ENCODE measurements at regions not wholly inside any gene's neighbourhood (a gene's known extent, or its start where the extent isn't known, plus 50 kb on each side); places are given as distances from the start of the nearest gene placed in this dataset.
"Not testable (repeated sequence)": the region's sequence is repeated elsewhere in the genome, so short reads cannot be mapped to it uniquely, and the experiment has no call there.

DNA sequence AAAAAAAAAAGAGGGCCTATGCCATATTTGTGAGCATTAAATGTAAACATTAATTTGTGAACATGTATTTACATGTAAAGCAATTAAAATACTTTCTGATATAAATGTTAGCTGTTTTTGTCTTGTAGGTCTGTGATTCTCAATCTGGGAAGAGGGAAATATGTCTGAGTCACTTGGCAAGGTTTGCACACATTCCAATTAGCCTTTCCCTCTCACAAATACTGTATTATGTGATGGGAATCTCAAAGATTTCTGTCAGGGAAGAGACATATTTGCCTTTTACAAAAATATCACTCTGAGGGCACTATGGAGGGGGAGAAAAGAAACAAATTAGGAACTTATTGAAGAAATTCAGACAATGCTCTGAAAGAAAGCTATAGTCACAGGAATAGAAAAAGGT is 483.6 kb downstream of the GBE1 start:
- FAIRE-seq, result no peak

DNA sequence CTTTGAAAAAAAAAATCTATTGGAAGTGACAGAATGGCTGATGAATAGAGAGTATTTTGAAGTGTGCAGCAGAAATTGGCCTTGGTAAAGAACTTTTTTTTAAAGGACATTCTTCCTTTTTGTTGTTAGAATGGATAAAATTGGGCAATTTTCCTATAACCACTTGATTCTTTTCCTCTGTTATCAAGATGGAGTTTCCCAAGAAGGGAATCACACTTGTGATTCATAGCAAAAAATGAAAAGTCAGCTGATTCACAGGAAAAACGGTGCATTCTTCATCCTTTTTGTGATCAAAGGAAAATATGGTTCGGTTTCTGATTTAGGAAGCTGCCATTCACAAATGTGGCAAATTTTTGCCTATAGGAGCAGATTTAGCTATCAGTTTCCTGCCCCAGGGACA is 486.8 kb downstream of the GBE1 start:
- FAIRE-seq, result no peak

DNA sequence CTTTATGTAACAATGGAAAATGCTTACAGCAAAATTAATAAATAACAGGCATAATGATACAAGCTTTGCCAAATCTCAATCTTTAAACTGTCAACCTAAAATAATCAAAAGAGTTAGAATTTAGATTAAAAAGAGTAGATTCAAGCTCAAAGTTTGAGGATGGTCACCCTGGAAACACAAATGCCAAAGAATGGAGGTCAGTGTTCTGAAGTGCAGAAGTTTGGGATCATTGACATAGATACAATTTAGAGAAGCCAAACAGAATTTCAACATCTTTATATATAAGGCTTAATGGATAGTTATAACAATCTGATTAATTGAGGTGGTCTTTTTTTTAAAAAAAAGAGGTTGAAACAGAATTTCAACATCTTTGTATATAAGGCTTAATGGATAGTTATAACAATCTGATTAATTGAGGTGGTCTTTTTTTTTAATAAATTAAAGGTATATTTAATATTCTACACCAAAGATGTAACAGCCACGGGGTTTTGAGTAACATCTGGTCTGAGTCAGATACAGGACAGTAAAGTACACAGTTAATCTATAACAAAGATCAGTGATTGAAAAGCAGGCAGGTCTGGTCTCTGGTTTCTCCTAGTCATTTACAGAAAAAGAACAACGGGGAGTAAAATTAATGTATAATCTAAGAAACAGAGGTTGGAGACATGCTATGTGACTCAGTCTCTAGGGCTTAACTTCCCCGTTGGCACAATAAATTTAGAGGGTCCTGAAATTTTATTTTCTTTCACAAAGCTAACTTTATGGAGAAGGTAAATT is 490.7 kb downstream of the GBE1 start:
- FAIRE-seq, result no peak

DNA sequence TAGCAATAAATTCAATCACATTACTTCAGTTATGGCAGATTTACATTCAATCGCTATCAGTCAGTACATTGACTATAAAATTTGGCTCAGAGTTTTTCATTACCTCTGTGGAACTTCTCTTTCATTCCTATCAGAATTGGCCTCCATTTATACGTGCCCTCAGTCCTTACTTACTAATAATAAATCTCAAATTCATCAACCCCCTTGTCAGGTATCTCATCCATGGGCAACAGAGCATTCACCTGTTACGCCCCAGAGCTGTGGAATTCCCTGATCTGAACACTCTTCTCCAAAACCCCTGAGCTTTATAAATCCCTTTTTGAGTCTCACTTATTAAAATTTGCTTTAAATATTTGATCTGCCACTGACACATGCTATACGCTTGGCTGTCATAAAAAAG is 492.9 kb downstream of the GBE1 start:
- no peak for FAIRE-seq

DNA sequence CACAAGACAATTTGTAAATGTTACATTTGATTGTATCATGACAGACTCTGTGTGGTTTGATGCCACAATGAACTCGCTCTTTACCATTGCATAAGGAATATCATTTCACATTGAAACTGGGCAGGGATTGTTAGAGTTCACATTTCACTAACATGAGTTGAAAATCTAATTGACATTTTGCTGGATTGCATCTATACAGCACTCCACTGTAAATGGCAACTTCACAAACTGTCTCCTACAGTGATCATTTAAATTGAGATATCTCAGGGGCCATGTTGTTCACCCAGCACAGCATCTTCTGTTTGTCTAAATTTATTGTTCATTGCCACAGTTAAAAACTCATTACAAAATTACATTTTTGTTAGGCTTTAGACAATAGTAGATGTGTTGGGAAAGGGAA is 499.4 kb downstream of the GBE1 start:
- no peak for FAIRE-seq

DNA sequence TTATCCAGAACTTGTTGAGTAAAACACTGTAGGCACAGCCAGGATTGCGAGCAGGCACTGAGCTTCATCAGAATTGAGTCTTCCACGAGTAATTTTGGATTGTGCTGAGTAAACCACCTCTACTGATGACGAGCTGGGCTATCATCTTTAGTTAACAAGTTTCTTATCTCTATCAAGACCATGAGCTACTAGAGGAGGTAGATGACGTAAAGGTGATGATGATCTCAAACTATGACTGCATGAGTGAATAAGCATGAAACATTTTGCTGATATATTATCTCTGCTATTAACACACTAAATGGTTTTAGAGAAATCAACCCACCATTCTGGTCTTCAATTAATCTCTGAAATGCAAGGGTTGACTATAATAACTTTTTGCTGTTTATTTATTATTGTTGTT is 506.0 kb downstream of the GBE1 start:
- no peak for FAIRE-seq

DNA sequence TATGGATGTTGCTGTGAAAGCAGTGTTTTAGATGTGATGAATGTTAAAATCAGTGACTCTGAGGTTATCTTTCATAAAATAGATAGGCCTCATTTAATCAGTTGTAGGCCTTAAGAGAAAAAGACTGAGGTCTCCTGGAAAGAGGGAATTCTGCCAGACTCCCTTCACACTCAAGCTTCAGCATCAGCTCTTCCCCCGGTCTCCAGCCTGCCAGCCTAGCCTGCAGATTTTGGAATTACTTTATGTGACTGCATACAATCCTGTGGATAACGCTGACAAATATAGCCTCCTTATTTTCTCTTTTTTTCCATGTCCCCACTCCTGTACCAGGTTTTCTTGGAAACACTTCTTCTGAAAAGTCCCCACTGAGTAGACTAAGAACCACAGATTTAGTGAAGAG is 510.3 kb downstream of the GBE1 start:
- FAIRE-seq, result no peak

DNA sequence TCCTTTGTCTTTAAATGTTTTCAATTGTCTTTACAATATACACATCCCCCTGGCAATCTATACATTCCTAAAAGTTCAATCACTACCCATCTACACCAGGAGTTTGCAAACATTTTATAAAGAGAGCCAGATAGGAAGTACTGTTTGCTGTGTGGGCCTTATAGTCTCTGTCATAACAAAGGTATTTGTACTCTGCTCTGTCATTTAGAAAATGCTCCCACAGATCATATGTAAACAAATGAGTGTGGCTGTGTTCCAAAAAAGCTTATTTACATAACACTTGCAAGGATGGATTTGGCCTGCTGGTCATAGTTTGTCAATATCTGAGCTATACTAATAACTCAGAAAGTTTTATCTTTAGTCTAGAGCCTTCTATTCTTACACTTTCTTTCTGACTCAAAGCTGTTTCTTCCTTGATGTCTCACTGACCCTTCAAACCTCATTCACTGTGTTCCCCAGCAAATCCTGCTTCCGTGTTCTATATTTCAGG is 511.9 kb downstream of the GBE1 start:
- FAIRE-seq, result no peak

DNA sequence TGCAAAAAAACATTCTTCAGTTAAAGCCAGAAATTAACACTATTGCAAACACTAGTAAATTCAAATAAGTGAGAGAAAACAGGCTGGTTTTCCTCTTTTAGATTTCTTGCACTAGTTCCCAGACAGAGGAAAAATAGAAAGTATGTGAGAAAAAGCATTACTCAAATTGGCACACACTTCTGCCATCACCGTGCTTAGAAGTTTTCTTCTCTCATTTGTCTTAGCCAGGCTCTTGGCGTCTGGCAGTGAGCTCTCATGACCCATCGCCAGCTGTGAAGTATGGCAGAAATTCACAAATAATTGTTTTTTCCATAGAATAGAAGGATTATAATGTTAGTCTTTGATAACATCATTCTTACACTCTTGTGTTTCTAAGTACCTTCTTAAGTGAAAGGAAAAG is 515.9 kb downstream of the GBE1 start:
- FAIRE-seq, result no peak

DNA sequence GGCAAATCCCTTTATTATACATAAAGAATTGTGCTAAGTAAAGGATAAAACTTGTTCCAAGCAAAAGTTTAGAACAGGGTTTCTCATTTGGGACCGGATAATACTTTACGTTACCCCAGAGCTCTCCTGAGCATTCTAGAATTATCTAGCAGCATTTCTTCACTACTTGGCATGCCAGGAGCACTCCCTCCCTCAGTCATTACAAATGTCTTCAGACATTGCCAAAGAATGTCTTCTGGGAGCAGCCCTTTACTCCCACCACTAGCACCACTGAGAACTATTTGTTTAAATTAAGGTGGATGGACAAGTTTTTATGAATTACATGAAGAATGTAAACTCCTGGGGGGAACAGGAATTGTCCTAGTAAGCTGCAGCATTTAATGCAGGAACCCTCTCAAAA is 516.4 kb downstream of the GBE1 start:
- no peak for FAIRE-seq

DNA sequence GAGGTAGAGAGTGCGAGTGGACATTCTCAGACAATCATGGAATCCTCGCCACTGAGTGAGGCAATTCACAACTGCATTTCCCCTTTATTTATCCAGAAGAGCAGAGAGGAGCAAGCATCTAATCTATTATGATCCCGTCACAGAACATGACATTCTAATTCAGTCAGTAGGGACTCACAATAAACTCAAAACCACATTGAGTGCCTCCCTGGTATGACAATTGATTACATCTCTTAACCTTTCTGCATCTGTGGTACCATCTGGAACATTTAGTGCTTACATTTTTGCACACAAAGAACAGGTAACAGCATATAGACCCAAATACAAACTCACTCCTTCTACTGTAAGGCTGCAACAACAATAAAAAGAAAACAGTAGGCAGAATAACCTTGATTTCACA is 517.2 kb downstream of the GBE1 start:
- FAIRE-seq, result no peak

DNA sequence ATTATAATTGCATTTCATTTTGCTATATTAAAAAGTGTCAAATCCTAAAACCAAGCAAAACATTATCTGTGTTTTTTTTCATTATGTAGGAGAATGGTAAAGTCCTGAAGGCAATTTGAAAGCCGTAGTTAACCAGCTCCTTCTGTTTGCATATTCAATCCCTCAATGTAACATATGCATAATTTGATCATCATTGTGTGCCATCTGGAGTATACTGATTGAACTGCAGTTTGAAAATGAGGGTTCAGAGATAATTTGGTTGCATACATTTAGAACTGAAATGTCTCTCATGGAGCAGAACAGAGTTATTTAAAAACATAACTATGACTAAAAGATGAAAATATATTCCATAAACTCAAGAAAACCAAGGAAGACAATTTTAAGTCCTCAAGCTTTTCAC is 518.6 kb downstream of the GBE1 start:
- FAIRE-seq, result peak; percentile 88

DNA sequence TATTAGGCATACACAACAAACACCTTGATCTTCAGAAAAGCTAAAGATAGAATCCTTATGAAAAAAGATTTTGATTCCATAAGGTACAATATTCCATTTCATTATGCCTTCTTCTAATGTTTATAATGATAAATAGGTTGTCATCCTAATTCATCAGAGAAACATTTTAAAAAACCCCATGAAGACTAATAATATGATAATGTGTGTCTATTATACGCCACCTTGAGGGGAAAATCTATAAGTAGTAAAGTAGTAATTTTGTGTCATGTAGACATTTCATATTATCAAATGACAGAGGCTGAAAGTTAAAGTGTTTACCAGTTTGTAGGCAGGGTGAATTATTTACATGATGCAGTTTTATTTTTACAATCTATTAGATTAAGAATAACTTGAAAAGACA is 524.3 kb downstream of the GBE1 start:
- FAIRE-seq, result no peak

DNA sequence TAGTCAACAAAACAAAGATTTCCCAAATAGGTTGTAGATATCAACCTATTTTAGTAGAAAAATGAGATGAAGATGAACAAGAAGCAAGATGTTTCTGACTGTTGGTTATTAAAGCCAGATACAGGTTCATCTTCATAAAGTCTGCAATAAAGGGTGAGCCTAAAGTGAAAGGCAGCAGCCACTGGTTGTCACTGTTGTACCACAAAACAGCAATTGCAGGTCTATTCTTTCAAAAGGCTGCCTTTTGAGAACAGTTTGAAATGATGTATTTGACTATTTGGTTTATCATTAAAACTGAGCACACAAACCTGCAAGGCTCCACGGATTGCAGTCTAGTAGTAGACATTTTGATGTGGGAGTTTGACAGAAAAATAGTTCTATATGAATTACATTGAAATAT is 543.4 kb downstream of the GBE1 start:
- no peak for FAIRE-seq

DNA sequence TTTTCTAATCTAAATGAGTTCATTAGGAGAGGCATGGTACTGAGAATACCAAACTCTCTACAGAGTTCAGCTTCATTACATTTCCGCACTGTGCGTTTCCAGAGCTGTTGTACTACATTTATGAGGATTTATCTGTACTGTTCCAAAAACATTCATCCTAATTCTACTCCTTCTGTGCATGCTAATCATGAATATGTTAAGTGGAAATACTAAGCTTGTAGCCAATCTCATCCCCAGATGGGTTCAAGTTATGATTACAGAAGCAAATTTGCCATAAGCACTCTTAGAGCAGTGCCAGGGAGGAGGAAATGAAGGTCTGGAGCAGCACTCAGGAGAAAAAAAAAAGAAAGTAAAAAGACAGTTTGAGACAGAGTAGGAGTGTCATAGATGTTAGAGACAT is 544.3 kb downstream of the GBE1 start:
- FAIRE-seq, result no peak

DNA sequence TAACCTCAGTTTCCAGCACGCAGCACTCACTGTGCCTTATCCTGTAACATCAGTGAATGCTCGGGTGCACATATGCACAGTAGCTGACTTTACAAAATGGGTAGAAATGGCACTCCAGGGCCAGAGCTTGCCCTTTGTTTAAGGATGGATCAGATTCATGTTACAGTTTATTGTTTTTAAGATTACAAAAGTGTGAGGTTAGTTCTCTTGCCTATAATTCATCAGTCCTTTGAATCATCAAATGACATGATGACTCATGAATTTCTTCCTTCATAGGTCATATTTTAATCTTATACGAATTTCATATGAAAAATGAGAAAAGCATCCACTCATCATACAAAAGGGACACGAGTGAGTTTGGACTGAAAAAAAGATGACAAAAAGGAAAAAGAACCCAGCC is 545.3 kb downstream of the GBE1 start:
- FAIRE-seq, result no peak

DNA sequence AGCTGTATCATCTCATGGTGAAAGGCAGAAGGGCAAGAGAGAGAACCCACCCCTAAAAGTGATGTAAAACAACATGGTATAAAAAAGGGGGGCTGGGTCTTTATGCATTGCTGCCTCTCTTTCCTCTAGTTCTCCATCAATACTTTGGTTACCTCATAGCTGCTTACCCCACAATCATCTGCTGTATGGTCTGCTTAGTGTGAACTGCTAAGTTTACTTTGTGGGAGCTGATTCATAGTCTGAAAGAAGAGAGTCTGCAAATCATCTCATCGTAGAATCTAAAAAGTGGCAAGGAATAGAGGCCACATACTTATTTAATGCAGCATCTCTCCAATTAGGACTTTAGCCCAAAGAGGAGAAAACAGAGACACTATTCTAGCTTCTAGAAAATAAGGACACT is 546.8 kb downstream of the GBE1 start:
- no peak for FAIRE-seq

DNA sequence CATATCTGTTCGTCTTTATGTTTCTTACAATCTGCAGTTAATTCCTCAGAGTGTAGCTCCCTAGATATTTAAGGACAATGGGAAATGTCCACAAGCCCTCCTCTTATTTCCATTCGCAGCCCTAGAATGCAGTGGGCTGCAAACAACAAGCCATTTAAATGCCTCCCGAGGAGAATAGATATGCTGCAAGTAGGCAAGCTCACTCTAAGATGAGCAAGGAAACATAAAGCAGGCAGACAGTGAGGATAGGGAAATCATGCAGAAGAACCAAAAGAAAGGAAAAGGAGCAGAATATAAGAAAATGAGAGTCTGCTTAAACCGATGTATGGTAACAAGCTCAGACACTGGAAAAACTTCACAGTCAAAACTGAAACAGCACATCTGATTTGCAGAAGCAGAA is 561.9 kb downstream of the GBE1 start:
- FAIRE-seq, result no peak

DNA sequence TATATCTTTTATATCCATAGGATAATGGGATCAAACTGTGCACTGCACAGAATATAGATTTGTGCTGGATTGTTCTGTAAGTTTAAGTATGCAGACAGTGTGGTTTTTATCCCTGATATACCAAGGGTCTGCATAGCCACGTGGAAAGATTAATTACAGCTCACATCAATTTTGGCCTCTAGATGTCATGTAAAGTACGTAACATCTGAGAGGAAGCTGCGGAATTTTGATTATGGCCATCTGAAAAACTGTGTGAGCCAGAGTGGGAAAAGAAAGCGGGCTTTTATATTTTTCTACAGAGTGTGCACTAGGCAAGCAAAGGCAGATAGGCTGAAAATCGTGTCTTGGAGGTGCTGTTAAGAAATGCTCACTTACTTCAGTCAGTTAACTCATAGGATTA is 562.7 kb downstream of the GBE1 start:
- no peak for FAIRE-seq

DNA sequence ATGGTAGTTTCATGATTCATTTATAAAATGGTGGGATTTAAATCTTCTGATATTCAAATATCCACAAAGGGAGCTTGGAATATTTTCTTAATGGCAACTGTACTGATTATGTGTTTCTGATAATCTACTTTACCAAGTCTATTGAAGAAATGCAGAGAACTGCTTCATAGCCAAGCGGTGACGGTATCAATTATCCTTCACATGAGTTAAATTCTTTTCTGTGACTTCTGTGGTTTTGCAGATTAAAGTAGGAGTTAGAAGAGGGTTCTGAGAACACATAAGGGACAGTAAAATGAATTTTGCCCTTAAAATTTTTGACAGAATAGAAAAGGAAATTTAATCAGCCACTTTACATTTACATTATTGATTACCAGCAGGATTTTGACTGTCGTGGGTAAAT is 563.2 kb downstream of the GBE1 start:
- no peak for FAIRE-seq

DNA sequence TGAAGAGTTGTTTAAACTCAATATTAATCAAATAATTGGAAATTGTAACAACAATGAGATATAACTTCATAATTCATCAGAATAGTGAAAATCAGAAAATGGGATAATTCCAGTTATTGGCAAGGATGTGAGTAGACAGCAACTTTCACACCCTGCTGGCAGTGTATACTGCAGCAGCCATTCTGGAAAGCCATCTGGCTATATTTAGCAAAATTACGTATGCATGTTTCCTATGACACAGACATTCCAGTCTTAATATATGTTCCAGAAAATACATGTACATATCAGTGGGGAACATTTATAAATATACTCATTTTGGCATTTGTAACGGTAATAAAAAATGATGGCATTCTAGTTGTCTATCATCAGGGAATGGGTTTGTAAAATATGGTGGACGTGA is 564.1 kb downstream of the GBE1 start:
- no peak for FAIRE-seq

DNA sequence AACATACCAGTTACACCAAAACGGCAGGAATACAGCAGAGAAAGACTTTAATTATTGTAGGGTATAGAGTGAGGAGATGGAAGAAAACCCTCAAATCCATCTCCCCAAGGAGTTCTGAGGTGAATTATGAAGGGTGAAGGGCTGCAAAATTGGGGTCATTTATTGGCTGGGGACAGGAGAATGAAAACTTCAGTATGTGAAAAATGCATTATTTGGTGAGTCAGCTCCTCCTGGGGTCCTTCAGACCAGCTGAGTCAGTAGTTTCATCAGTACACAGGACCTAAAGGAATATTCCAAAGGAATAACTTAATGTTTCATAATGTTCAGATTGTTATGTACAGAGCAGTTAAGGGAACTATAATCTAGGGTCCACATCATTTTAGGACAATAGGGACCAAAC is 566.0 kb downstream of the GBE1 start:
- FAIRE-seq, result no peak

DNA sequence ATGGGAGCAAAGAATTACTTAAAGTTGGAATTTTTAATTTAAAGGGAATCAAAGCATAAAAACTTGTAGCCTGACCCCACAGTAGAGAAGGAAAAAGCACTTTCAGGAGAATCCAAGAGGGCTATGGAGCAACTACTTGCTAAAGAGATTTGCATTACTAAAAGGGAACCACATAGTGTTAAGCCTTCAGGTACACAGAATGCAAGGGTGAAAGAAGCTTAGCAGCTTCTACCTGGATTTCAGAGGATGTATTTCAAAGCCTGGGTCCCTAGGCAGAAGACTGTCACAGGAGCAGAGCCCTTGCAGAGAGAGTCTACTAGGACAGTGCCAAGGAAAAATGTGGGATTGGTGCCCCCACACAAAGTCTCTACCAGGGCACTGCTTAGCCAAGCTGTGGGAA is 575.0 kb downstream of the GBE1 start:
- no peak for FAIRE-seq

DNA sequence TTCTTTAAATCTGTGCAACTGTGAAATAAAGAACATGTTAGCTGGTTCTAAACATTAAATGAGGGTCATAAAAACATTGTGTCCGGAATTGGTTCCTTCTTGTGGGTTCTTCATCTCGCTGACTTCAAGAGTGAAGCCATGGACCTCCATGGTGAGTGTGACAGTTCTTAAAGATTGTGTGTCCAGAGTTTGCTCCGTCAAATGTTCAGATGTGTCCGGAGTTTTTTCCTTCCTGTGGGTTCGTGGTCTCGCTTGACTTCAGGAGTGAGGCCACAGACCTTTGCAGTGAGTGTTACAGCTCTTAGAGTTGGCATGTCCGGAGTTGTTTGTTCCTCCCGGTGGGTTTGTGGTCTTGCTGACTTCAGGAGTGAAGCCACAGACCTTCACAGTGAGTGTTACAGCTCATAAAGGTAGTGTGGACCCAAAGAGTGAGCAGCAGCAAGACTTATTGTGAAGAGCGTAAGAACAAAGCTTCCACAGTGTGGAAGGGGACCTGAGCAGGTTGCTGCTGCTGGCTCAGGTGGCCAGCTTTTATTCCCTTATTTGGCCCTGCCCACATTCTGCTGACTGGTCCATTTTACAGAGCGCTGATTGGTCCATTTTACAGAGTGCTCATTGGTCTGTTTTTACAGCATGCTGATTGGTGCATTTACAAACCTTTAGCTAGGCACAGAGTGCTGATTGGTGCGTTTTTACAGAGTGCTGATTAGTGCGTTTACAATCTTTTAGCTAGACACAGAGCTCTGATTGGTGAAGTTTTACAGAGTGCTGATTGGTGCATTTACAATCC is 579.2 kb downstream of the GBE1 start:
- FAIRE-seq, result not testable (repeated sequence)

DNA sequence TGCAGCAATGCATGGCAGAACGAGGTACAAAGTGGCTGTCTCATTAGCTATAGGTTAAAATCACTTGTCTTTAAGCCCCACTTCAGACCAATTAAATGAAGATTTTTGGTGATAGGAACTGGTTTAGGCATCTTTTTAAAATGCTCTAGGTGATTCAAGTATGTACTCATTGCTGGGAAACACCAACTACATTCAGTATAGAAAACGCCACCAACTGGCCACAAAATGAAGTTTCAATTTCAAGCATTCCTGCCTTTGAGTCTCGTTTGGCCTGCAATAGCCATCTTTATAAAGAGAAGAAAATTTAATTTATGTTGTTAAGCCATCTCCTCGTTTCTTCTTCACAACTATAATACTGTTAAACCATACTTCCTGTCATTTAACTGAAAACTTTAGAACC is 587.9 kb downstream of the GBE1 start:
- no peak for FAIRE-seq
